PC-3 (cell line): ENCODE measurements at regions not wholly inside any gene's neighbourhood (a gene's known extent, or its start where the extent isn't known, plus 50 kb on each side); places are given as distances from the start of the nearest gene placed in this dataset.

ENCODE experiments used
- CTCF ChIP-seq: fragments of 300-600 bp; sonication (generic); conservative IDR thresholded peaks from 2 replicates; pipeline ENCODE4 v1.5.1; 2017; ENCODE audit warnings: antibody characterized with exemption, low read depth, mild to moderate bottlenecking, low read length
- EZH2phosphoT487 ChIP-seq: fragments of 300-600 bp; sonication (generic); IDR thresholded peaks from 2 replicates; pipeline ENCODE4 v1.6.1; 2018; ENCODE audit warnings: mild to moderate bottlenecking, antibody characterized with exemption, low read length, borderline replicate concordance

GRCh38 chr7:13792208-13792607, 197.3 kb downstream of the ETV1 start:
- no peak for TF ChIP-seq EZH2phosphoT487
- TF ChIP-seq CTCF = no peak
